ENCODE measurements at regions not wholly inside any gene's neighbourhood (a gene's known extent, or its start where the extent isn't known, plus 50 kb on each side); places are given as distances from the start of the nearest gene placed in this dataset.

DNA sequence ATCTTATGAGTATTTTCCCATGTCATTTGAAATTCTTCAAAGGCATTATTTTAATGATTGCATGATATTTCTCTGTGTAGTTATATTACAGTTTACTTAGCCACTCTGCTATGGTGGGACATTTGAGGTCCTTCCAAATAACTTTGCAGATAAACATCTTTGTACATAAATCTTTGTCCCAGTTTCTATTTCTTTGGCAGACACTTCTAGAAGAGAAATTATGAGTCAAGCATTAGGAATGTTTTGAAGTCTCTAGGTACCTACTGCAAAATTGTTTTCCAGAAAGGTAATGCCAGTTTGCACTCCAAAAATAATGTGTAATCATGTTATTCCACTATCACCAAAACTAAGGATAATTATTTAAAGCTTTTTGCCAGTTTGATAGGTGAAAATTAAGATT lies 149.7 kb downstream of the EN1 start:
- DNase-seq (ENCODE audit: insufficient read length, low spot score, missing footprints), result no peak
- peaks cover 3% of the 10 kb centered on the region for H3K27me3 ChIP-seq (ENCODE audit: insufficient read depth, low read length)
- no peak overlapping the region for H2AFZ ChIP-seq (ENCODE audit: low read length)
- no peak for TF ChIP-seq CTCF (IDR thresholded peaks at IDR 0.05; ENCODE audit: extremely low read depth, low read depth, low read length)
- H3K4me1 ChIP-seq (ENCODE audit: insufficient read depth, low read length), result no peaks in the 10 kb centered on the region
- H3K27ac ChIP-seq (ENCODE audit: low read depth, low read length), result no peak overlapping the region
- no peak overlapping the region for H3K4me3 ChIP-seq (ENCODE audit: insufficient read depth, low read length)
- H4K20me1 ChIP-seq (ENCODE audit: insufficient read depth, low read length), result no peaks in the 10 kb centered on the region
- H3K4me2 ChIP-seq (ENCODE audit: insufficient read depth, low read length), result no peak overlapping the region
- no peaks in the 10 kb centered on the region for H3K36me3 ChIP-seq (ENCODE audit: insufficient read depth, low read length)
- no peaks in the 10 kb centered on the region for H3K9me3 ChIP-seq (ENCODE audit: low read depth, low read length)
- no peaks in the 10 kb centered on the region for H3K79me2 ChIP-seq (ENCODE audit: insufficient read depth, low read length)

DNA sequence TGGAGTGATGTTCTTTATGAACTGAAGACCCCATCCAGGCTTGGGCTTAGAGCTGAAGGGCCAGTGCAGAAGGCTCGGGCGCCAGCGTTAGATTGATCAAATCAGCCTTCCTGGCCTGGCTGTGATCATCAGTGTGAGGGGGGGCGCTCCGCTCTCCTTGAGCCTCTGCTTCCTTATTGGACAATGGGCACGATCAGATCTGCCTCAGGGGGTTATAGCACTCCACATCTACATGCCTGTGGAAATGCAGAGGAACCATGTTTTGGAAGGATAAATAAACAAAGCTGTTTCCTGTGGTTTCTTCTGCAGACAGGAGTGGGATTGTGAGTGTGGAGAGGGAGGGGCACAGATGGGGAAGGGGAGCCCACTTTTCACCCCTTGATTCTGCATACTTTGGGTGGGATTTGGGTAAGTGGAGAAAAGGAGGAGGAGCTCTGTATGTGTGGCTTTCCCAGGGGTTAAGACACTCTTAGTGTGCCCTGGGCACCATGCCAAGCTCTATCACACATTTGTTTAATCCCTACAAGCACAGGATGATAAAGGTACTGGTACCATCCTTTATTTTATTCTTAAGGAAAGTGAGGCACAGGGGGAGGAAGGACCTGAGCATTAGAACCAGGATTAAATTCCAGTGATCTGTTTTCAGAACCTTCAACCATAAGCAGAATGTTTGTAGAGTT lies 150.5 kb downstream of the EN1 start:
- Histone ChIP-seq H3K79me2 (ENCODE audit: insufficient read depth, low read length) (no peaks in the 10 kb centered on the region), H3K36me3 (ENCODE audit: insufficient read depth, low read length) (no peaks in the 10 kb centered on the region), H2AFZ (ENCODE audit: low read length) (peak overlapping the region; percentile 15), H3K27me3 (ENCODE audit: insufficient read depth, low read length) (peaks cover 3% of the 10 kb centered on the region), H3K4me3 (ENCODE audit: insufficient read depth, low read length) (no peak overlapping the region), H3K9me3 (ENCODE audit: low read depth, low read length) (no peaks in the 10 kb centered on the region), H3K27ac (ENCODE audit: low read depth, low read length) (no peak overlapping the region), H3K4me1 (ENCODE audit: insufficient read depth, low read length) (no peaks in the 10 kb centered on the region), H4K20me1 (ENCODE audit: insufficient read depth, low read length) (no peaks in the 10 kb centered on the region), H3K4me2 (ENCODE audit: insufficient read depth, low read length) (no peak overlapping the region)
- DNase-seq (ENCODE audit: insufficient read length, low spot score, missing footprints), result no peak
- no peak for TF ChIP-seq CTCF (IDR thresholded peaks at IDR 0.05; ENCODE audit: extremely low read depth, low read depth, low read length)

DNA sequence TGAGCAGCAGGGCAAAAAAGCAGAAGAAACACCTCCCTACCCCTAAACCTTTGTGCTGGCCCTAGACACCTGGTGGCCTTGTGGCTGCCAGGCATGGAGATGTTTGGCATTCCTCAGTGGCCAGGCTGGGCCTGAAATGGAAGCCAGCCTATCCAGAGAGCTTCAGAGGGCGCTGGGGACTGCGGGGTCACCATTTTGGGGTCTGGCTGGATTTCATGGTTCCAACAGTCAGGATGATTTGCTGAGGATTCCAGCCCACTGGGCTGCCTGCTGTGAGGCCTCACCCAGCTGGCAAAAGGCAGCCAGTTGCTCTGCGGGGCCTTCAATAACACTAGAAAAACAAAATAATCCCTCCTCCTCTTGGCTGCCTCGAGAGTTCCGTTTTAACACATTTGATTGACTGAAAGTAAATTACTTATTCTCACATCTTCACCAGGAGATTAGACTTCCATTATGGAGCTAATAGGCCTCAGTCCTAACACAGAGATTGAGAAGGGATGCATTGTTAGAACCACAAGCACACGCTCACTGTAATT lies 154.1 kb downstream of the EN1 start:
- Histone ChIP-seq H3K79me2 (ENCODE audit: insufficient read depth, low read length) (no peaks in the 10 kb centered on the region), H4K20me1 (ENCODE audit: insufficient read depth, low read length) (no peaks in the 10 kb centered on the region), H3K4me1 (ENCODE audit: insufficient read depth, low read length) (no peaks in the 10 kb centered on the region), H2AFZ (ENCODE audit: low read length) (no peak overlapping the region), H3K36me3 (ENCODE audit: insufficient read depth, low read length) (no peaks in the 10 kb centered on the region), H3K4me2 (ENCODE audit: insufficient read depth, low read length) (no peak overlapping the region), H3K27me3 (ENCODE audit: insufficient read depth, low read length) (peaks cover 3% of the 10 kb centered on the region), H3K4me3 (ENCODE audit: insufficient read depth, low read length) (no peak overlapping the region), H3K27ac (ENCODE audit: low read depth, low read length) (no peak overlapping the region), H3K9me3 (ENCODE audit: low read depth, low read length) (peaks cover 3% of the 10 kb centered on the region)
- TF ChIP-seq CTCF (IDR thresholded peaks at IDR 0.05; ENCODE audit: extremely low read depth, low read depth, low read length), result no peak
- no peak for DNase-seq (ENCODE audit: insufficient read length, low spot score, missing footprints)

GRCh38 chr2:118689874-118690273 lies 157.6 kb downstream of the EN1 start:
- Histone ChIP-seq H3K36me3 (ENCODE audit: insufficient read depth, low read length) (no peaks in the 10 kb centered on the region), H3K27ac (ENCODE audit: low read depth, low read length) (no peak overlapping the region), H3K4me3 (ENCODE audit: insufficient read depth, low read length) (no peak overlapping the region), H3K27me3 (ENCODE audit: insufficient read depth, low read length) (peaks cover 3% of the 10 kb centered on the region), H3K9me3 (ENCODE audit: low read depth, low read length) (peaks cover 3% of the 10 kb centered on the region), H2AFZ (ENCODE audit: low read length) (no peak overlapping the region), H3K79me2 (ENCODE audit: insufficient read depth, low read length) (no peaks in the 10 kb centered on the region), H3K4me2 (ENCODE audit: insufficient read depth, low read length) (no peak overlapping the region), H3K4me1 (ENCODE audit: insufficient read depth, low read length) (no peaks in the 10 kb centered on the region), H4K20me1 (ENCODE audit: insufficient read depth, low read length) (no peaks in the 10 kb centered on the region)
- DNase-seq (ENCODE audit: insufficient read length, low spot score, missing footprints), result no peak
- TF ChIP-seq CTCF (IDR thresholded peaks at IDR 0.05; ENCODE audit: extremely low read depth, low read depth, low read length), result no peak
